ENCODE measurements at regions not wholly inside any gene's neighbourhood (a gene's known extent, or its start where the extent isn't known, plus 50 kb on each side); places are given as distances from the start of the nearest gene placed in this dataset.
"Not testable (repeated sequence)": the region's sequence is repeated elsewhere in the genome, so short reads cannot be mapped to it uniquely, and the experiment has no call there.

GRCh38 chr9:90167914-90168313 is 474.7 kb downstream of the DIRAS2 start:
- TF ChIP-seq POLR2AphosphoS5 (IDR thresholded peaks at IDR 0.05) (no peak), POLR2A (IDR thresholded peaks at IDR 0.05) (no peak), EP300 (IDR thresholded peaks at IDR 0.05) (no peak)
- TF ChIP-seq, protein P1, sequence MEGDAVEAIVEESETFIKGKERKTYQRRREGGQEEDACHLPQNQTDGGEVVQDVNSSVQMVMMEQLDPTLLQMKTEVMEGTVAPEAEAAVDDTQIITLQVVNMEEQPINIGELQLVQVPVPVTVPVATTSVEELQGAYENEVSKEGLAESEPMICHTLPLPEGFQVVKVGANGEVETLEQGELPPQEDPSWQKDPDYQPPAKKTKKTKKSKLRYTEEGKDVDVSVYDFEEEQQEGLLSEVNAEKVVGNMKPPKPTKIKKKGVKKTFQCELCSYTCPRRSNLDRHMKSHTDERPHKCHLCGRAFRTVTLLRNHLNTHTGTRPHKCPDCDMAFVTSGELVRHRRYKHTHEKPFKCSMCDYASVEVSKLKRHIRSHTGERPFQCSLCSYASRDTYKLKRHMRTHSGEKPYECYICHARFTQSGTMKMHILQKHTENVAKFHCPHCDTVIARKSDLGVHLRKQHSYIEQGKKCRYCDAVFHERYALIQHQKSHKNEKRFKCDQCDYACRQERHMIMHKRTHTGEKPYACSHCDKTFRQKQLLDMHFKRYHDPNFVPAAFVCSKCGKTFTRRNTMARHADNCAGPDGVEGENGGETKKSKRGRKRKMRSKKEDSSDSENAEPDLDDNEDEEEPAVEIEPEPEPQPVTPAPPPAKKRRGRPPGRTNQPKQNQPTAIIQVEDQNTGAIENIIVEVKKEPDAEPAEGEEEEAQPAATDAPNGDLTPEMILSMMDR (IDR thresholded peaks at IDR 0.05) = no peak
- 50 to 58% methylated on average over 2 of the region's 2 CpGs for WGBS, 2 donors (ENCODE audit: low coverage in 1 of 2)
- no peak for ATAC-seq
- Histone ChIP-seq H3K36me3 (no peaks in the 10 kb centered on the region), H3K4me1 (no peaks in the 10 kb centered on the region), H3K27me3 (no peaks in the 10 kb centered on the region), H3K4me3 (no peak overlapping the region), H3K27ac (no peak overlapping the region), H3K9me3 (peaks cover 0 to 6% (median 0%) of the 10 kb centered on the region in 3 donors)

GRCh38 chr9:90169490-90169889 is 473.1 kb downstream of the DIRAS2 start:
- no peaks in the 10 kb centered on the region for H3K4me1 ChIP-seq
- no peaks in the 10 kb centered on the region for H3K27me3 ChIP-seq
- no peak for TF ChIP-seq EP300 (IDR thresholded peaks at IDR 0.05)
- no peak for TF ChIP-seq POLR2A (IDR thresholded peaks at IDR 0.05)
- TF ChIP-seq, protein P1 (IDR thresholded peaks at IDR 0.05) = no peak
- no peak for TF ChIP-seq POLR2AphosphoS5 (IDR thresholded peaks at IDR 0.05)
- H3K27ac ChIP-seq = no peak overlapping the region
- H3K4me3 ChIP-seq = no peak overlapping the region
- ATAC-seq = no peak
- H3K9me3 ChIP-seq = peaks cover 0 to 6% (median 0%) of the 10 kb centered on the region in 3 donors
- no peaks in the 10 kb centered on the region for H3K36me3 ChIP-seq
- WGBS, 2 donors (ENCODE audit: low coverage in 1 of 2) = 40% methylated on average over 2 of the region's 2 CpGs

- H3K27me3 ChIP-seq, H3K4me3 ChIP-seq, ATAC-seq, H3K9me3 ChIP-seq, H3K36me3 ChIP-seq, H3K4me1 ChIP-seq, H3K27ac ChIP-seq: not testable (repeated sequence)
- WGBS, 2 donors (ENCODE audit: low coverage in 1 of 2) = 72 to 79% methylated on average over 2 to 4 of the region's 4 CpGs
Observed at GRCh38 chr9:90173935-90174334, 468.7 kb downstream of the DIRAS2 start.

DNA sequence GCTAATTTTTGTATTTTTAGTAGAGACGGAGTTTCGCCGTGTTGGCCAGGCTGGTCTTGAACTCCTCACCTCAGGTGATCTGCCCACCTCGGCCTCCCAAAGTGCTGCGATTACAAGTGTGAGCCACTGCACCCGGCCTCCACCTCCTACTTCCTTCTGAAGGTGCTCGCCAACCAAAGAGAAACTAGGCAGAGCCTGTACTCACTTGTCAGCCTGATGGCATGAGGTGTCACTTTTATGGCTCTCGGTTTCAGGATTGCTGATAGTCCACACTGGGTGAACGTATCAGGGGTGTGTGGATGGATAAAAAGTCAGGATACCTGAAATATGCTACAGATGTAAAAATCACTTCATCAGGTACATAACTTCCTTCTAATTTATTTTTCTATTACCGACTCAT is 468.3 kb downstream of the DIRAS2 start:
- 88% methylated on average over 3 of the region's 10 CpGs for WGBS, 2 donors (ENCODE audit: low coverage in 1 of 2)
- ATAC-seq, H3K9me3 ChIP-seq: not testable (repeated sequence)

DNA sequence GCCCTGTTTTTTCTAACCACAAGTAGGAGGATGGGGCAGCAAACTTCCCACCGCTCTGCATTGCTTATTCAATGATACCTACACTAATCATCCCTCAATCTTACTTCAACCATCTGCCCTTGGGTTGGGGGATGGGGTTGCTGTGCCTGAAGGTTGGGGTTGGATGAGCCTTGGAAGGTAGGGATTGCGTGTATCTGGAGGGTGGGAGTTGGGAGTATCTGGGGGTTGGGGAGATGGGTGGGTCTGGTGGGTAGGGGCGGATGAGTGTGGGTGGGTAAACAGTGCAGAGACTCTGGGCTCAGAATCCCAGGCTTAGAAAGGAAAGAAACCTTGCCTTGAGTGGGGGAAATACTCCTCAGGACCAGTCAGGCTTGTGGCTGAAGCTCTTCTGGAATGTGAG is 467.4 kb downstream of the DIRAS2 start:
- Histone ChIP-seq H3K4me1 (no peaks in the 10 kb centered on the region), H3K36me3 (no peaks in the 10 kb centered on the region), H3K27ac (no peak overlapping the region), H3K4me3 (no peak overlapping the region), H3K9me3 (peaks cover 0 to 6% (median 0%) of the 10 kb centered on the region in 3 donors), H3K27me3 (no peaks in the 10 kb centered on the region)
- 83 to 100% methylated on average over 1 of the region's 3 CpGs for WGBS, 2 donors (ENCODE audit: low coverage in 1 of 2)
- no peak for ATAC-seq
- no peak for TF ChIP-seq POLR2A (IDR thresholded peaks at IDR 0.05)
- TF ChIP-seq EP300 (IDR thresholded peaks at IDR 0.05) = no peak
- TF ChIP-seq, protein P1 (IDR thresholded peaks at IDR 0.05) = no peak
- no peak for TF ChIP-seq POLR2AphosphoS5 (IDR thresholded peaks at IDR 0.05)

More for the DNA sequence above, 468.3 kb downstream of the DIRAS2 start:
- not testable (repeated sequence) for H3K4me3 ChIP-seq, H3K27me3 ChIP-seq, H3K36me3 ChIP-seq, H3K4me1 ChIP-seq, H3K27ac ChIP-seq

DNA sequence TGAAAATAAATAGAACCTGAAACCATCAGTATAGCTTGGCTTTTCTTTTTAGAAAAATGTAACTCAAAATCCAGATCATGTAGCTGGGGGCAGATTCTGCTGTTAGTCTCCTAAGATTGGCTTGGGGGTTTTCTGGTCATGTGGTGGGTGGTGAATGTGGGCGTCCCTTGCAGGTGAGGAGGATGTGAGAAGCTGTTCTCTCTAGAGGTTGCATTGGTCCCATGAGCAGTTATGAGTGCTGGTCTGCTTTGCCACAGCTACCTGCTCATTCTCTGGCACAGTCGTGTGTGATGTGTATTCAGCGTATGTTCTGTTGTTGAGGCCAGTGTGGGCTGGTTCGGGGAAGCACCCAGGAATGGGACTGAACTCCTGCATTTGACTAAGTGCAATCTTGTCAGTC is 466.8 kb downstream of the DIRAS2 start:
- H3K9me3 ChIP-seq = peaks cover 0 to 4% (median 0%) of the 10 kb centered on the region in 3 donors
- H3K27ac ChIP-seq = no peak overlapping the region
- no peaks in the 10 kb centered on the region for H3K4me1 ChIP-seq
- WGBS, 2 donors (ENCODE audit: low coverage in 1 of 2) = 88 to 90% methylated on average over 2 to 4 of the region's 4 CpGs
- TF ChIP-seq, protein P1 (IDR thresholded peaks at IDR 0.05) = no peak
- TF ChIP-seq POLR2A (IDR thresholded peaks at IDR 0.05) (no peak), POLR2AphosphoS5 (IDR thresholded peaks at IDR 0.05) (no peak), EP300 (IDR thresholded peaks at IDR 0.05) (no peak)
- H3K4me3 ChIP-seq = no peak overlapping the region
- no peaks in the 10 kb centered on the region for H3K27me3 ChIP-seq
- no peak for ATAC-seq
- no peaks in the 10 kb centered on the region for H3K36me3 ChIP-seq

Data from gastroesophageal sphincter (tissue), 4 donors.